ENCODE measurements at regions not wholly inside any gene's neighbourhood (a gene's known extent, or its start where the extent isn't known, plus 50 kb on each side); places are given as distances from the start of the nearest gene placed in this dataset.
"Not testable (repeated sequence)": the region's sequence is repeated elsewhere in the genome, so short reads cannot be mapped to it uniquely, and the experiment has no call there.

- DNase-seq (ENCODE audit: unreplicated experiment); H3K9me3 Mint-ChIP-seq (ENCODE audit: unreplicated experiment); H3K36me3 Mint-ChIP-seq (ENCODE audit: insufficient read depth, unreplicated experiment); H3K4me3 Mint-ChIP-seq (ENCODE audit: unreplicated experiment); H3K4me1 Mint-ChIP-seq (ENCODE audit: insufficient read depth, unreplicated experiment); BruUV-seq (replicated peaks); intact Hi-C loops (cut with micrococcal nuclease); H3K27ac Mint-ChIP-seq (ENCODE audit: low read depth, unreplicated experiment); POLR2A ChIA-PET; H3K27me3 Mint-ChIP-seq (ENCODE audit: insufficient read depth, unreplicated experiment): not testable (repeated sequence)
- CTCF ChIA-PET: interaction anchor here (0.7 to 0.8 kb wide), 2 partner anchors 34 to 162 kb away, joined by 3 read pairs; no protein-coding TSS in a partner anchor
Measured at GRCh38 chr12:124070394-124071074, 97.5 kb downstream of the ZNF664 start.

- Mint-ChIP-seq H3K27ac (ENCODE audit: low read depth, unreplicated experiment) (no peak overlapping the region), H3K27me3 (ENCODE audit: insufficient read depth, unreplicated experiment) (no peaks in the 10 kb centered on the region), H3K4me3 (ENCODE audit: unreplicated experiment) (no peak overlapping the region), H3K36me3 (ENCODE audit: insufficient read depth, unreplicated experiment) (peaks cover 6% of the 10 kb centered on the region), H3K4me1 (ENCODE audit: insufficient read depth, unreplicated experiment) (peaks cover 6% of the 10 kb centered on the region), H3K9me3 (ENCODE audit: unreplicated experiment) (no peaks in the 10 kb centered on the region)
- ChIA-PET POLR2A (no interaction called here), CTCF (interaction anchor here (0.7 kb wide), 3 partner anchors 35 to 161 kb away, joined by 3 to 4 read pairs (median 3); no protein-coding TSS in a partner anchor)
- BruUV-seq (replicated peaks): no TSS peak
- DNase-seq (ENCODE audit: unreplicated experiment): no peak
- intact Hi-C loops (cut with micrococcal nuclease): no loop called here
- TF ChIP-seq CTCF (IDR thresholded peaks at IDR 0.05; ENCODE audit: unreplicated experiment): no peak
Measured at GRCh38 chr12:124071075-124071443, 98.0 kb downstream of the ZNF664 start.

GRCh38 chr12:124073356-124074035 lies 100.5 kb downstream of the ZNF664 start:
- H3K27ac Mint-ChIP-seq (ENCODE audit: low read depth, unreplicated experiment): no peak overlapping the region
- POLR2A ChIA-PET: no interaction called here
- H3K36me3 Mint-ChIP-seq (ENCODE audit: insufficient read depth, unreplicated experiment): peaks cover 6% of the 10 kb centered on the region
- CTCF ChIA-PET: no interaction called here
- intact Hi-C loops (cut with micrococcal nuclease): no loop called here
- DNase-seq (ENCODE audit: unreplicated experiment): no peak
- BruUV-seq (replicated peaks): no TSS peak
- peaks cover 6% of the 10 kb centered on the region for H3K4me1 Mint-ChIP-seq (ENCODE audit: insufficient read depth, unreplicated experiment)
- no peak overlapping the region for H3K4me3 Mint-ChIP-seq (ENCODE audit: unreplicated experiment)
- no peaks in the 10 kb centered on the region for H3K27me3 Mint-ChIP-seq (ENCODE audit: insufficient read depth, unreplicated experiment)
- no peaks in the 10 kb centered on the region for H3K9me3 Mint-ChIP-seq (ENCODE audit: unreplicated experiment)
- no peak for TF ChIP-seq CTCF (IDR thresholded peaks at IDR 0.05; ENCODE audit: unreplicated experiment)

- no peak for DNase-seq (ENCODE audit: unreplicated experiment)
- TF ChIP-seq CTCF (IDR thresholded peaks at IDR 0.05; ENCODE audit: unreplicated experiment): no peak
- POLR2A ChIA-PET: no interaction called here
- CTCF ChIA-PET: interaction anchor here (0.6 to 0.7 kb wide), 2 partner anchors 9 to 805 kb away, joined by 3 to 4 read pairs; no protein-coding TSS in a partner anchor
- no TSS peak for BruUV-seq (replicated peaks)
- intact Hi-C loops (cut with micrococcal nuclease): no loop called here
- no peak overlapping the region for H3K4me3 Mint-ChIP-seq (ENCODE audit: unreplicated experiment)
- H3K4me1 Mint-ChIP-seq (ENCODE audit: insufficient read depth, unreplicated experiment): no peaks in the 10 kb centered on the region
- H3K27me3 Mint-ChIP-seq (ENCODE audit: insufficient read depth, unreplicated experiment): no peaks in the 10 kb centered on the region
- H3K36me3 Mint-ChIP-seq (ENCODE audit: insufficient read depth, unreplicated experiment): peaks cover 6% of the 10 kb centered on the region
- H3K27ac Mint-ChIP-seq (ENCODE audit: low read depth, unreplicated experiment): no peak overlapping the region
- no peaks in the 10 kb centered on the region for H3K9me3 Mint-ChIP-seq (ENCODE audit: unreplicated experiment)
Measured at GRCh38 chr12:124075841-124076240, 102.8 kb downstream of the ZNF664 start.

Measured in MCF 10A (cell line).